Skeletal muscle satellite cell (primary cell): ENCODE measurements at regions not wholly inside any gene's neighbourhood (a gene's known extent, or its start where the extent isn't known, plus 50 kb on each side); places are given as distances from the start of the nearest gene placed in this dataset.

Experiments used
- H3K27me3 ChIP-seq: 2 replicates; pipeline ENCODE4 v1.7.0; 2013; ENCODE audit warnings: low read length; ENCODE audit not compliant: control insufficient read depth, insufficient read depth
- H3K36me3 ChIP-seq: 2 replicates; pipeline ENCODE4 v1.7.0; 2013; ENCODE audit warnings: mild to moderate bottlenecking, control low read depth, low read length; ENCODE audit not compliant: insufficient read depth
- H3K4me1 ChIP-seq: 2 replicates; pipeline ENCODE4 v1.7.0; 2013; ENCODE audit warnings: low read length; ENCODE audit not compliant: control insufficient read depth, insufficient read depth
- H3K4me2 ChIP-seq: 2 replicates; pipeline ENCODE4 v1.7.0; 2013; ENCODE audit warnings: mild to moderate bottlenecking, low read length
- H3K4me3 ChIP-seq: 2 replicates; pipeline ENCODE4 v1.7.0; 2013; ENCODE audit warnings: low read length
- H3K9ac ChIP-seq: 2 replicates; pipeline ENCODE4 v1.7.0; 2013; ENCODE audit warnings: mild to moderate bottlenecking, low read depth, low read length, moderate library complexity
- H3K9me3 ChIP-seq: replicated peaks from 2 replicates; pipeline ENCODE4 v1.7.0; 2013; ENCODE audit warnings: mild to moderate bottlenecking, control low read depth, low read length

DNA sequence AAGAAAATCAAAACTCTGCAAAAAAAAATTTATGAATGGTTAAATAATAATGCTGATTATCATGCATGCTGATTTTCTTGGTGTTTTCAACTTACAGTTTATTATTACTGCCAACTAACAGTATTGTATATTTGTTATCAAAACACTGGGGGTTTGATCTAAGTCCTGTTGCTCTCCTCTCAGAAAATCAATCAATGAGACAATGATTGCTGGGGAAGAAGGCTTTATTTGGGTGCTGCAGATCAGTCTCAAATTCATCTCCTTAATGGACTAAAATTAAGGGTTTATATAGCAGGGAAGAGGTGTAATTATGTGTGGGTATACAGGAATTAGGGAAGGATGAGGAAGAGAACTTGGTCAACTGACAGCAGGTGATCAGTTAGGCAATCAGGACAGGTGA, 565.5 kb upstream of the CDH6 start:
- H3K36me3 ChIP-seq: no peaks in the 10 kb centered on the region
- H3K4me1 ChIP-seq: no peaks in the 10 kb centered on the region
- H3K9me3 ChIP-seq: peaks cover 2% of the 10 kb centered on the region
- H3K4me3 ChIP-seq: no peak overlapping the region
- no peaks in the 10 kb centered on the region for H3K27me3 ChIP-seq
- no peak overlapping the region for H3K9ac ChIP-seq
- H3K4me2 ChIP-seq: no peak overlapping the region

- H3K9ac ChIP-seq: no peak overlapping the region
- no peaks in the 10 kb centered on the region for H3K27me3 ChIP-seq
- no peaks in the 10 kb centered on the region for H3K4me1 ChIP-seq
- no peaks in the 10 kb centered on the region for H3K36me3 ChIP-seq
- no peak overlapping the region for H3K4me3 ChIP-seq
- H3K4me2 ChIP-seq: no peak overlapping the region
- peaks cover 2% of the 10 kb centered on the region for H3K9me3 ChIP-seq
Measured at GRCh38 chr5:30626557-30626956, 566.9 kb upstream of the CDH6 start.

- H3K4me2 ChIP-seq: no peak overlapping the region
- H3K4me1 ChIP-seq: no peaks in the 10 kb centered on the region
- H3K27me3 ChIP-seq: no peaks in the 10 kb centered on the region
- H3K9ac ChIP-seq: no peak overlapping the region
- H3K4me3 ChIP-seq: no peak overlapping the region
- H3K9me3 ChIP-seq: peaks cover 5% of the 10 kb centered on the region
- H3K36me3 ChIP-seq: no peaks in the 10 kb centered on the region
Measured at GRCh38 chr5:30620481-30621085, 572.9 kb upstream of the CDH6 start.

DNA sequence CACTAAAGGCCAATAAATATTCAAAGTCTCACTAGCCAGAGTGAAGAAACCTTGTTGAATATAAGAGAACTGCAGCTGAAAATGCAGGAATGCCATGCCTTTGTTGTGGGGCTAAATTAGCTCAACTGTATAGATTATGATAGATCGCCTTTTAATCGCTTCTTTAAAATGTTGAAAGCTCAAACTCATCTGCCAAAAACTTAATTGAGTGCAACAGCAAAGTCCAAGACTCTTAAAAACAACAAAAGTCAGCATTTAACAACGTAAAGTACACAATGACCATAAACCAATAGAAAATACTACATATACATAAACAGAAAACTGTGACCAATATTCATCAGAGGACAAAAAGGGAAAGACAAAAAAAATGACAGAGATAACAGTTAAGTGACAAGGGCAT, 585.0 kb upstream of the CDH6 start:
- no peak overlapping the region for H3K4me3 ChIP-seq
- no peak overlapping the region for H3K9ac ChIP-seq
- no peaks in the 10 kb centered on the region for H3K9me3 ChIP-seq
- H3K27me3 ChIP-seq: no peaks in the 10 kb centered on the region
- H3K4me1 ChIP-seq: no peaks in the 10 kb centered on the region
- no peak overlapping the region for H3K4me2 ChIP-seq
- H3K36me3 ChIP-seq: no peaks in the 10 kb centered on the region

- no peaks in the 10 kb centered on the region for H3K4me1 ChIP-seq
Measured at GRCh38 chr5:30607301-30607894, 586.1 kb upstream of the CDH6 start.

GRCh38 chr5:30605693-30606268, 587.7 kb upstream of the CDH6 start:
- H3K9ac ChIP-seq: no peak overlapping the region
- no peak overlapping the region for H3K4me3 ChIP-seq
- H3K4me2 ChIP-seq: no peak overlapping the region
- peaks cover 5% of the 10 kb centered on the region for H3K9me3 ChIP-seq
- no peaks in the 10 kb centered on the region for H3K4me1 ChIP-seq
- H3K36me3 ChIP-seq: no peaks in the 10 kb centered on the region
- no peaks in the 10 kb centered on the region for H3K27me3 ChIP-seq

More at GRCh38 chr5:30607301-30607894, 586.1 kb upstream of the CDH6 start:
- Histone ChIP-seq H3K4me2 (no peak overlapping the region), H3K27me3 (no peaks in the 10 kb centered on the region), H3K9me3 (no peaks in the 10 kb centered on the region), H3K9ac (no peak overlapping the region), H3K4me3 (no peak overlapping the region), H3K36me3 (no peaks in the 10 kb centered on the region)

DNA sequence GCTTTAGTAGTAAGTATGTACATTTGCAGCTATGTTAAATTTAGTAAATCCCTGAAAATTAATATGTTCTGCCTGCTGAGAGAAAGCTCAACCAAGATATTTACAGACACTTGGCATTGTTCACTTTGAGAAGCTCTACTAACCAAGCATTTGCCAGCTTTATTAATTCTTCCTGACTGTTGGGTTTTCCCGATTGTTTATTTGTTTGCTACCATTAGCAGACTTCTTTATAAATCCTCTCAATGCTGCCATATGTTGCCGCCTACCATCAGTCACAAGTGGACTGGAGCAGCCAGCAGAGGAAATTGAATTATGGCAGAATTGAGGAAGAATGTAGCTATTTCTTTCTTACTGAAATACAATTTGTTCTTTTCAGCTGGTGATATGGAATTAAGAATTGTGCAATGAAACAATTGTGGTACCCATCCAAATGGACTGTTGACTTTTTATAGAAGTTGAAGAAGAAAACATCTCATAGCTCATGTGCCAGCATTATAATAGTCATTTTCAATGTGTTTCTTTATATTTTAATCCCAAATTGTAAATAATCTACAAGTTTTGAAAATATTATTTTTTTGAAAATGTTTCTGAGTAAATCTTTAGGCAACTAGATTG, 588.7 kb upstream of the CDH6 start:
- no peak overlapping the region for H3K4me2 ChIP-seq
- H3K4me3 ChIP-seq: no peak overlapping the region
- no peaks in the 10 kb centered on the region for H3K4me1 ChIP-seq
- no peak overlapping the region for H3K9ac ChIP-seq
- no peaks in the 10 kb centered on the region for H3K36me3 ChIP-seq
- no peaks in the 10 kb centered on the region for H3K27me3 ChIP-seq
- H3K9me3 ChIP-seq: peaks cover 5% of the 10 kb centered on the region

- Histone ChIP-seq H3K4me1 (no peaks in the 10 kb centered on the region), H3K9me3 (peaks cover 5% of the 10 kb centered on the region), H3K27me3 (no peaks in the 10 kb centered on the region), H3K36me3 (no peaks in the 10 kb centered on the region), H3K4me2 (no peak overlapping the region), H3K9ac (no peak overlapping the region), H3K4me3 (no peak overlapping the region)
Measured at GRCh38 chr5:30600892-30601291, 592.6 kb upstream of the CDH6 start.

- Histone ChIP-seq H3K36me3 (no peaks in the 10 kb centered on the region), H3K4me1 (no peaks in the 10 kb centered on the region), H3K27me3 (no peaks in the 10 kb centered on the region), H3K4me2 (no peak overlapping the region), H3K9ac (no peak overlapping the region), H3K4me3 (no peak overlapping the region), H3K9me3 (peaks cover 5% of the 10 kb centered on the region)
Measured at GRCh38 chr5:30596495-30597064, 596.9 kb upstream of the CDH6 start.

- Histone ChIP-seq H3K9me3 (peaks cover 5% of the 10 kb centered on the region), H3K36me3 (no peaks in the 10 kb centered on the region), H3K4me1 (no peaks in the 10 kb centered on the region), H3K4me3 (no peak overlapping the region), H3K9ac (no peak overlapping the region), H3K27me3 (no peaks in the 10 kb centered on the region), H3K4me2 (no peak overlapping the region)
Measured at GRCh38 chr5:30594331-30594730, 599.2 kb upstream of the CDH6 start.

- no peaks in the 10 kb centered on the region for H3K36me3 ChIP-seq
- peaks cover 5% of the 10 kb centered on the region for H3K9me3 ChIP-seq
- no peak overlapping the region for H3K4me3 ChIP-seq
- H3K4me1 ChIP-seq: no peaks in the 10 kb centered on the region
- no peak overlapping the region for H3K9ac ChIP-seq
- no peak overlapping the region for H3K4me2 ChIP-seq
- no peaks in the 10 kb centered on the region for H3K27me3 ChIP-seq
Measured at GRCh38 chr5:30592833-30593232, 600.7 kb upstream of the CDH6 start.
